ENCODE measurements at regions not wholly inside any gene's neighbourhood (a gene's known extent, or its start where the extent isn't known, plus 50 kb on each side); places are given as distances from the start of the nearest gene placed in this dataset.

- no peaks in the 10 kb centered on the region for H3K79me2 ChIP-seq (ENCODE audit: control insufficient read depth in 1 of 2, insufficient read depth in 2 of 2, low read length in 2 of 2)
- H4K20me1 ChIP-seq (replicated peaks in 1 of 2; ENCODE audit: control insufficient read depth in 1 of 2, insufficient read depth in 2 of 2, low read length in 2 of 2) = no peaks in the 10 kb centered on the region
- ChIA-PET CTCF (ENCODE audit: partially characterized antibody) (no interaction called here), POLR2A (ENCODE audit: partially characterized antibody) (no interaction called here)
- H2BK12ac ChIP-seq (ENCODE audit: low read depth, low read length) = no peak overlapping the region
- no peak overlapping the region for H3K23ac ChIP-seq (ENCODE audit: insufficient read length)
- no peak overlapping the region for H2BK120ac ChIP-seq (replicated peaks; ENCODE audit: low read depth, low read length)
- H3K56ac ChIP-seq (replicated peaks; ENCODE audit: insufficient read length, low read depth, low read length) = no peak overlapping the region
- H2BK15ac ChIP-seq (ENCODE audit: low read length) = no peak overlapping the region
- no peak overlapping the region for H3K9ac ChIP-seq (replicated peaks in 1 of 4; ENCODE audit: extremely low read depth in 1 of 4, low read depth in 3 of 4, low read length in 3 of 4)
- no peak overlapping the region for H2BK20ac ChIP-seq (ENCODE audit: low read length)
- no peak overlapping the region for H3K14ac ChIP-seq (ENCODE audit: insufficient read length)
- no peaks in the 10 kb centered on the region for H3K23me2 ChIP-seq (ENCODE audit: low read depth, low read length)
- H3K9me3 ChIP-seq (ENCODE audit: insufficient read depth in 2 of 2, low read depth in 1 of 2, low read length in 1 of 2) = no peaks in the 10 kb centered on the region
- H3K27ac ChIP-seq (ENCODE audit: low read depth, low read length) = no peak overlapping the region
- H3K4me3 ChIP-seq (ENCODE audit: extremely low read depth in 1 of 4, insufficient read depth in 2 of 4, low read depth in 3 of 4, low read length in 4 of 4) = no peak overlapping the region
- WGBS, 2 experiments (ENCODE audit: extremely low coverage in 1 of 2, insufficient coverage in 1 of 2, insufficient read length in 1 of 2, insufficient replicate concordance in 2 of 2, low coverage in 1 of 2, low lambda C conversion rate in 2 of 2, missing lambda C conversion rate in 1 of 2) = 86% methylated on average over 4 of the region's 4 CpGs; no CpG with 5 or more reads in 1 of the 2 experiments
- DNase-seq (ENCODE audit: low read depth in 1 of 2, low spot score in 2 of 2) (no peak), FAIRE-seq (no peak)
- no peaks in the 10 kb centered on the region for H3K79me1 ChIP-seq (ENCODE audit: low read depth, low read length)
- no peaks in the 10 kb centered on the region for H3K27me3 ChIP-seq (replicated peaks in 1 of 4; ENCODE audit: control insufficient read depth in 3 of 4, extremely low read depth in 1 of 4, insufficient read depth in 3 of 4, low read length in 3 of 4)
- H3K4ac ChIP-seq (replicated peaks; ENCODE audit: insufficient read length, low read depth, low read length) = no peak overlapping the region
- H4K5ac ChIP-seq (ENCODE audit: insufficient read length, low read depth, low read length) = no peak overlapping the region
- H3K18ac ChIP-seq (ENCODE audit: extremely low read depth, low read length) = no peak overlapping the region
- H3K4me1 ChIP-seq (replicated peaks in 1 of 4; ENCODE audit: control insufficient read depth in 3 of 4, insufficient read depth in 4 of 4, low read length in 3 of 4) = no peaks in the 10 kb centered on the region
- no peak overlapping the region for H3K4me2 ChIP-seq (ENCODE audit: insufficient read depth in 1 of 2, low read depth in 2 of 2, low read length in 2 of 2)
- TF ChIP-seq NANOG (IDR thresholded peaks at IDR 0.05; ENCODE audit: insufficient read depth, low read depth, low read length, poor library complexity, severe bottlenecking) = no peak
- no peak for TF ChIP-seq RNF2 (IDR thresholded peaks at IDR 0.05; ENCODE audit: borderline replicate concordance, low read depth, low read length, missing control alignments, poor library complexity, severe bottlenecking)
- TF ChIP-seq SP1 (IDR thresholded peaks at IDR 0.05; ENCODE audit: low read depth, low read length) = no peak
- TF ChIP-seq CBX8 (IDR thresholded peaks at IDR 0.05; ENCODE audit: borderline replicate concordance, low read depth, low read length) = no peak
- TF ChIP-seq MAFK (IDR thresholded peaks at IDR 0.05; ENCODE audit: low read depth, low read length) = no peak
- TF ChIP-seq JUND (IDR thresholded peaks at IDR 0.05; ENCODE audit: low read length) = no peak
- TF ChIP-seq TAF1 (IDR thresholded peaks at IDR 0.05; ENCODE audit: low read depth, low read length) = no peak
- TF ChIP-seq NRF1 (IDR thresholded peaks at IDR 0.05; ENCODE audit: low read depth, low read length) = no peak
- no peak for TF ChIP-seq RBBP5 (IDR thresholded peaks at IDR 0.05; ENCODE audit: borderline replicate concordance, low read depth, low read length)
- no peak for TF ChIP-seq BACH1 (IDR thresholded peaks at IDR 0.05; ENCODE audit: low read length)
- TF ChIP-seq CTCF (IDR thresholded peaks at IDR 0.05; ENCODE audit: control extremely low read depth in 1 of 3, insufficient read depth in 1 of 3, low read depth in 1 of 3, low read length in 3 of 3) = no peak
- TF ChIP-seq CHD2 (IDR thresholded peaks at IDR 0.05; ENCODE audit: low read length) = no peak
- H2AK5ac ChIP-seq (ENCODE audit: low read depth, low read length) = no peak overlapping the region
- H2BK5ac ChIP-seq (ENCODE audit: low read depth, low read length) = no peak overlapping the region
- H4K8ac ChIP-seq (ENCODE audit: extremely low read depth, insufficient read depth, low read length) = no peak overlapping the region
- no peak overlapping the region for H2AFZ ChIP-seq (ENCODE audit: low read length)
- no peaks in the 10 kb centered on the region for H3K36me3 ChIP-seq (ENCODE audit: control insufficient read depth in 2 of 4, insufficient read depth in 4 of 4, low read length in 3 of 4)
- H4K91ac ChIP-seq (replicated peaks; ENCODE audit: insufficient read length, low read length) = no peak overlapping the region
Measured at GRCh38 chr5:98454904-98455303, 318.6 kb upstream of the RGMB start.

Measured in H1 (cell line).